ENCODE measurements at regions not wholly inside any gene's neighbourhood (a gene's known extent, or its start where the extent isn't known, plus 50 kb on each side); places are given as distances from the start of the nearest gene placed in this dataset.

GRCh38 chr9:108386859-108387384 lies 468.9 kb downstream of the ACTL7B start:
- no peak overlapping the region for H3K27ac Mint-ChIP-seq

DNA sequence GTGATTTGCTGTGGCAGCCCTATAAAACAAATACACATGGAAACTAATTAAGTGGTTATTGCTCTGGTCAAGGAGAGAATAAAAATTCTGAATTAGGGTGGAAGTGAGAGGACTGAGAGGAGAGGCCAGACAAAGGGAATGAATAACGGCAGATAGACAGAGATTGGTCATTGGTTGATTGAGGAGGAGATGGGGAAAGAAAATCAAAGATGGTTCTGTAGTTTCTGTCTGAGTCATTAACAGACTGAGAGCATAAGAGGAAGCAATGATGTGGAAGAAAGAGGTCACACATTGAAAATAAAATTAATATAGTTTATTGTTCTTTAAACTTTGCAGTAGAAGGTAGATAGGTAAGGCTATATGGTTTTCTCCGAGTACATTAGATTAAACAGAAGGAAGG lies 469.8 kb downstream of the ACTL7B start:
- Mint-ChIP-seq H3K9me3 (no peaks in the 10 kb centered on the region), H3K27me3 (peaks cover 7% of the 10 kb centered on the region), H3K4me1 (no peaks in the 10 kb centered on the region), H3K27ac (no peak overlapping the region), H3K4me3 (no peak overlapping the region), H3K36me3 (ENCODE audit: low read depth) (no peaks in the 10 kb centered on the region)
- ChIA-PET POLR2A (no interaction called here), CTCF (no interaction called here)
- TF ChIP-seq, protein P1, sequence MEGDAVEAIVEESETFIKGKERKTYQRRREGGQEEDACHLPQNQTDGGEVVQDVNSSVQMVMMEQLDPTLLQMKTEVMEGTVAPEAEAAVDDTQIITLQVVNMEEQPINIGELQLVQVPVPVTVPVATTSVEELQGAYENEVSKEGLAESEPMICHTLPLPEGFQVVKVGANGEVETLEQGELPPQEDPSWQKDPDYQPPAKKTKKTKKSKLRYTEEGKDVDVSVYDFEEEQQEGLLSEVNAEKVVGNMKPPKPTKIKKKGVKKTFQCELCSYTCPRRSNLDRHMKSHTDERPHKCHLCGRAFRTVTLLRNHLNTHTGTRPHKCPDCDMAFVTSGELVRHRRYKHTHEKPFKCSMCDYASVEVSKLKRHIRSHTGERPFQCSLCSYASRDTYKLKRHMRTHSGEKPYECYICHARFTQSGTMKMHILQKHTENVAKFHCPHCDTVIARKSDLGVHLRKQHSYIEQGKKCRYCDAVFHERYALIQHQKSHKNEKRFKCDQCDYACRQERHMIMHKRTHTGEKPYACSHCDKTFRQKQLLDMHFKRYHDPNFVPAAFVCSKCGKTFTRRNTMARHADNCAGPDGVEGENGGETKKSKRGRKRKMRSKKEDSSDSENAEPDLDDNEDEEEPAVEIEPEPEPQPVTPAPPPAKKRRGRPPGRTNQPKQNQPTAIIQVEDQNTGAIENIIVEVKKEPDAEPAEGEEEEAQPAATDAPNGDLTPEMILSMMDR (IDR thresholded peaks at IDR 0.05): no peak
- DNase-seq (no peak), ATAC-seq (ENCODE audit: low read depth) (no peak)
- intact Hi-C loops (cut with micrococcal nuclease): loop anchor here (10.0 kb wide), 1 partner anchor 59 kb away; no protein-coding TSS in a partner anchor

More at GRCh38 chr9:108386859-108387384, 468.9 kb downstream of the ACTL7B start:
- intact Hi-C loops (cut with micrococcal nuclease): loop anchor here (10.0 kb wide), 1 partner anchor 58 kb away; no protein-coding TSS in a partner anchor
- ChIA-PET CTCF (no interaction called here), POLR2A (no interaction called here)
- H3K27me3 Mint-ChIP-seq: peaks cover 7% of the 10 kb centered on the region
- H3K9me3 Mint-ChIP-seq: no peaks in the 10 kb centered on the region
- TF ChIP-seq, protein P1 (IDR thresholded peaks at IDR 0.05): no peak
- DNase-seq (no peak), ATAC-seq (ENCODE audit: low read depth) (no peak)
- no peaks in the 10 kb centered on the region for H3K4me1 Mint-ChIP-seq
- no peaks in the 10 kb centered on the region for H3K36me3 Mint-ChIP-seq (ENCODE audit: low read depth)
- H3K4me3 Mint-ChIP-seq: no peak overlapping the region

GRCh38 chr9:108383796-108384195 lies 472.0 kb downstream of the ACTL7B start:
- H3K9me3 Mint-ChIP-seq: no peaks in the 10 kb centered on the region
- intact Hi-C loops (cut with micrococcal nuclease): loop anchor here (10.0 kb wide), 1 partner anchor 61 kb away; no protein-coding TSS in a partner anchor
- no peaks in the 10 kb centered on the region for H3K4me1 Mint-ChIP-seq
- POLR2A ChIA-PET: no interaction called here
- no peak for DNase-seq
- no peaks in the 10 kb centered on the region for H3K36me3 Mint-ChIP-seq (ENCODE audit: low read depth)
- H3K4me3 Mint-ChIP-seq: no peak overlapping the region
- no peak for ATAC-seq (ENCODE audit: low read depth)
- TF ChIP-seq, protein P1 (IDR thresholded peaks at IDR 0.05): no peak
- H3K27me3 Mint-ChIP-seq: peaks cover 3% of the 10 kb centered on the region
- CTCF ChIA-PET: no interaction called here
- H3K27ac Mint-ChIP-seq: no peak overlapping the region

DNA sequence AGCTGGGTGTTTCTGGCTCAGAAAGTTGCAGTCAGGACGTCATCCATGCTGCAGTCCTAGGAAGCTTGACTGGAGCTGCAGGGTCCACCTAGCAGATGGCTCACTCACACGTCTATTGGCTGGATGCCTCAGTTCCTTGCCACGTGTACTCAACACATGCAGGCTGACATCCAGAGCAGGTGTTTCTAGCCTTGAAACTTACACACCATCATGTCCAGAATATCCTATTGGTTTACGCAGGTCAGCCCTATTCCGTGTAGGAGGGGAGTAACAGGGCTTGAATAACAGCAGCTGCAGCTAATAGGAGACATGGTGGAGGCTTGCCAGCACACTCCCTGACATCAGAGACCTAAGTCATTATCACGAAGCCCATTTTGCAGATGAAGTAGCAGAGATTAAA lies 473.5 kb downstream of the ACTL7B start:
- POLR2A ChIA-PET: no interaction called here
- H3K4me3 Mint-ChIP-seq: no peak overlapping the region
- TF ChIP-seq, protein P1 (IDR thresholded peaks at IDR 0.05): no peak
- CTCF ChIA-PET: no interaction called here
- ATAC-seq (ENCODE audit: low read depth): no peak
- H3K27ac Mint-ChIP-seq: no peak overlapping the region
- H3K9me3 Mint-ChIP-seq: no peaks in the 10 kb centered on the region
- DNase-seq: no peak
- intact Hi-C loops (cut with micrococcal nuclease): loop anchor here (10.0 kb wide), 1 partner anchor 62 kb away; no protein-coding TSS in a partner anchor
- no peaks in the 10 kb centered on the region for H3K36me3 Mint-ChIP-seq (ENCODE audit: low read depth)
- peaks cover 3% of the 10 kb centered on the region for H3K27me3 Mint-ChIP-seq
- no peaks in the 10 kb centered on the region for H3K4me1 Mint-ChIP-seq

DNA sequence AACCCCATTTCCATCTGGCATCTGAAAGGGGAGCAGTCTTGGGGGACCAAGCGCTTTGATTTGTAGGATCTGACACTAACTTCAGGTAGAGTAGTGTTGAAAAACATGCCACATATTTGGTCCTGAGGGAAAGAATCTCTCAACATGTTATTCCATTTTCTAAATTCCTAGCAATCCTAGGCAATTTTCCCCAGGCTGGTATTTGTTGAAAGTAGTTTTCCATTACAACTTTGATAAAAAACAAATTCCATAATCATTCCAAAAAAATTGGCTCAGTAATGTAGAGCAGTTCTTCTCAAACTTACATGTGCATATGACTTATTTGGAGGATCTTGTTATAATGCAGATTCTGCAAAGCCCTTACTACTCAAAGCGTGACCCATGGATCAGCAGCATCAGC lies 477.9 kb downstream of the ACTL7B start:
- DNase-seq: no peak

More for the DNA sequence above, 477.9 kb downstream of the ACTL7B start:
- Mint-ChIP-seq H3K27ac (no peak overlapping the region), H3K36me3 (ENCODE audit: low read depth) (peaks cover 1% of the 10 kb centered on the region), H3K9me3 (peaks cover 11% of the 10 kb centered on the region), H3K4me3 (no peak overlapping the region), H3K27me3 (peaks cover under 1% of the 10 kb centered on the region), H3K4me1 (no peaks in the 10 kb centered on the region)
- no peak for ATAC-seq (ENCODE audit: low read depth)
- TF ChIP-seq, protein P1 (IDR thresholded peaks at IDR 0.05): no peak
- intact Hi-C loops (cut with micrococcal nuclease): no loop called here
- ChIA-PET POLR2A (no interaction called here), CTCF (no interaction called here)
